GM23338 (cell line): ENCODE measurements at regions not wholly inside any gene's neighbourhood (a gene's known extent, or its start where the extent isn't known, plus 50 kb on each side); places are given as distances from the start of the nearest gene placed in this dataset.

Experiments used
- ATAC-seq: fragments of 200-7000 bp; cut with Tn5 transposase; 3 replicates; pipeline ENCODE4 v1.9.1; 2020
- DNase-seq: peaks from one replicate; pipeline ENCODE4 v3.0.0-alpha.2; 2015; ENCODE audit warnings: low spot score
- H2AFZ ChIP-seq: fragments of 200-600 bp; sonication (generic); 2 replicates; pipeline ENCODE4 v1.8.0; 2016; ENCODE audit warnings: antibody characterized with exemption, mild to moderate bottlenecking, moderate library complexity
- H3F3A ChIP-seq: fragments of 200-600 bp; sonication (generic); replicated peaks from 2 replicates; pipeline ENCODE4 v1.8.0; 2017; ENCODE audit warnings: antibody characterized with exemption, mixed run types, low read depth
- H3K27ac ChIP-seq: fragments of 200-600 bp; sonication (generic); 2 replicates; pipeline ENCODE4 v1.6.1; 2016; ENCODE audit warnings: low read depth
- H3K27me3 ChIP-seq: fragments of 200-600 bp; sonication (generic); 2 replicates; pipeline ENCODE4 v1.8.0; 2016; ENCODE audit warnings: mild to moderate bottlenecking, mixed run types, moderate library complexity; ENCODE audit not compliant: insufficient read depth
- H3K36me3 ChIP-seq: fragments of 200-600 bp; sonication (generic); 2 replicates; pipeline ENCODE4 v1.8.0; 2016; ENCODE audit warnings: mild to moderate bottlenecking; ENCODE audit not compliant: insufficient read depth
- H3K4me1 ChIP-seq: fragments of 200-600 bp; sonication (generic); 2 replicates; pipeline ENCODE4 v1.8.0; 2016; ENCODE audit warnings: mild to moderate bottlenecking, moderate library complexity; ENCODE audit not compliant: insufficient read depth
- H3K4me2 ChIP-seq: fragments of 200-600 bp; sonication (generic); 2 replicates; pipeline ENCODE4 v1.7.1; 2017; ENCODE audit warnings: mixed run types
- H3K4me3 ChIP-seq: fragments of 200-600 bp; sonication (generic); 2 replicates; pipeline ENCODE4 v1.6.1; 2016; ENCODE audit warnings: mixed run types
- H3K79me2 ChIP-seq: fragments of 200-600 bp; sonication (generic); replicated peaks from 2 replicates; pipeline ENCODE4 v1.8.0; 2017; ENCODE audit warnings: mild to moderate bottlenecking; ENCODE audit not compliant: insufficient read depth
- H3K9me2 ChIP-seq: fragments of 200-600 bp; sonication (generic); 2 replicates; pipeline ENCODE4 v1.8.0; 2017; ENCODE audit not compliant: insufficient read depth
- H4K20me1 ChIP-seq: fragments of 200-600 bp; sonication (generic); replicated peaks from 2 replicates; pipeline ENCODE4 v1.8.0; 2017; ENCODE audit warnings: mild to moderate bottlenecking; ENCODE audit not compliant: insufficient read depth
- H3K27ac Mint-ChIP-seq: 2 replicates; pipeline ENCODE4 v1.8.0; 2020; ENCODE audit warnings: inconsistent platforms, mild to moderate bottlenecking, moderate library complexity, mixed read lengths
- H3K27me3 Mint-ChIP-seq: 3 replicates; pipeline ENCODE4 v1.8.0; 2022; ENCODE audit warnings: low read depth, mild to moderate bottlenecking, moderate library complexity, mixed read lengths, inconsistent platforms; ENCODE audit not compliant: insufficient read depth, poor library complexity
- H3K36me3 Mint-ChIP-seq: 3 replicates; pipeline ENCODE4 v1.8.0; 2021; ENCODE audit warnings: low read depth, mild to moderate bottlenecking, inconsistent platforms, moderate library complexity, mixed read lengths
- H3K4me1 Mint-ChIP-seq: 3 replicates; pipeline ENCODE4 v1.8.0; 2020; ENCODE audit warnings: mild to moderate bottlenecking, inconsistent platforms, mixed read lengths
- H3K4me3 Mint-ChIP-seq: 3 replicates; pipeline ENCODE4 v1.8.0; 2021; ENCODE audit warnings: moderate library complexity, mild to moderate bottlenecking, inconsistent platforms, mixed read lengths
- H3K9me3 Mint-ChIP-seq: 3 replicates; pipeline ENCODE4 v1.8.0; 2020; ENCODE audit warnings: moderate library complexity, mild to moderate bottlenecking, inconsistent platforms, mixed read lengths
- EZH2 ChIP-seq: fragments of 200-600 bp; sonication (generic); IDR thresholded peaks from one replicate; pipeline ENCODE4 v1.8.0; 2017; ENCODE audit warnings: antibody characterized with exemption, mild to moderate bottlenecking, low read depth; ENCODE audit not compliant: unreplicated experiment
- EZH2phosphoT487 ChIP-seq: fragments of 200-600 bp; sonication (generic); IDR thresholded peaks from one replicate; pipeline ENCODE4 v1.8.1; 2018; ENCODE audit warnings: antibody characterized with exemption; ENCODE audit not compliant: unreplicated experiment
- NANOG ChIP-seq: IDR thresholded peaks from 2 replicates; pipeline ENCODE4 v1.6.1; 2016; ENCODE audit warnings: antibody characterized with exemption, borderline replicate concordance
- POLR2AphosphoS5 ChIP-seq: IDR thresholded peaks from 2 replicates; pipeline ENCODE4 v1.6.1; 2016; ENCODE audit warnings: antibody characterized with exemption, low read depth
- REST ChIP-seq: IDR thresholded peaks from one replicate; pipeline ENCODE4 v1.6.1; 2018; ENCODE audit warnings: antibody characterized with exemption; ENCODE audit not compliant: unreplicated experiment
- STAT1 ChIP-seq: IDR thresholded peaks from one replicate; pipeline ENCODE4 v1.6.1; 2016; ENCODE audit warnings: antibody characterized with exemption; ENCODE audit not compliant: unreplicated experiment
- TF ChIP-seq, protein P1 (sequence below), 2 experiments: fragments of 200-600 bp in 1 of 2; sonication (generic) in 1 of 2; conservative IDR thresholded peaks; 2 replicates each; pipeline versions ENCODE4 v1.5.1 to v1.6.1; 2016 to 2017; ENCODE audit warnings: antibody characterized with exemption in 2 of 2, low read depth in 2 of 2, mild to moderate bottlenecking in 2 of 2, moderate library complexity in 1 of 2

- DNase-seq = no peak
- Histone ChIP-seq H3K27ac (no peak overlapping the region), H3K27me3 (no peaks in the 10 kb centered on the region), H3K4me1 (no peaks in the 10 kb centered on the region), H3K4me3 (no peak overlapping the region), H3F3A (no peaks in the 10 kb centered on the region), H2AFZ (no peak overlapping the region), H4K20me1 (no peaks in the 10 kb centered on the region), H3K79me2 (no peaks in the 10 kb centered on the region), H3K9me2 (no peaks in the 10 kb centered on the region), H3K36me3 (no peaks in the 10 kb centered on the region), H3K4me2 (no peak overlapping the region)
- no peaks in the 10 kb centered on the region for H3K36me3 Mint-ChIP-seq
- H3K27me3 Mint-ChIP-seq = no peaks in the 10 kb centered on the region
- no peaks in the 10 kb centered on the region for H3K9me3 Mint-ChIP-seq
- no peak for ATAC-seq
- no peak overlapping the region for H3K27ac Mint-ChIP-seq
- no peak overlapping the region for H3K4me3 Mint-ChIP-seq
- H3K4me1 Mint-ChIP-seq = no peaks in the 10 kb centered on the region
- TF ChIP-seq REST (no peak), EZH2 (no peak), POLR2AphosphoS5 (no peak)
Measured at GRCh38 chr1:198845851-198846250, 207.0 kb downstream of the PTPRC start.

GRCh38 chr1:198846556-198846955 is 207.7 kb downstream of the PTPRC start:
- DNase-seq (no peak), ATAC-seq (no peak)
- Histone ChIP-seq H3K79me2 (no peaks in the 10 kb centered on the region), H3K4me3 (no peak overlapping the region), H3K4me2 (no peak overlapping the region), H2AFZ (no peak overlapping the region), H3K9me2 (no peaks in the 10 kb centered on the region), H3K27me3 (no peaks in the 10 kb centered on the region), H3K36me3 (no peaks in the 10 kb centered on the region), H3K4me1 (no peaks in the 10 kb centered on the region), H3F3A (no peaks in the 10 kb centered on the region), H4K20me1 (no peaks in the 10 kb centered on the region), H3K27ac (no peak overlapping the region)
- Mint-ChIP-seq H3K4me3 (no peak overlapping the region), H3K27me3 (no peaks in the 10 kb centered on the region), H3K4me1 (no peaks in the 10 kb centered on the region), H3K36me3 (no peaks in the 10 kb centered on the region), H3K9me3 (no peaks in the 10 kb centered on the region), H3K27ac (no peak overlapping the region)
- TF ChIP-seq EZH2phosphoT487 (no peak), STAT1 (no peak), REST (no peak), NANOG (no peak)
- TF ChIP-seq, protein P1, sequence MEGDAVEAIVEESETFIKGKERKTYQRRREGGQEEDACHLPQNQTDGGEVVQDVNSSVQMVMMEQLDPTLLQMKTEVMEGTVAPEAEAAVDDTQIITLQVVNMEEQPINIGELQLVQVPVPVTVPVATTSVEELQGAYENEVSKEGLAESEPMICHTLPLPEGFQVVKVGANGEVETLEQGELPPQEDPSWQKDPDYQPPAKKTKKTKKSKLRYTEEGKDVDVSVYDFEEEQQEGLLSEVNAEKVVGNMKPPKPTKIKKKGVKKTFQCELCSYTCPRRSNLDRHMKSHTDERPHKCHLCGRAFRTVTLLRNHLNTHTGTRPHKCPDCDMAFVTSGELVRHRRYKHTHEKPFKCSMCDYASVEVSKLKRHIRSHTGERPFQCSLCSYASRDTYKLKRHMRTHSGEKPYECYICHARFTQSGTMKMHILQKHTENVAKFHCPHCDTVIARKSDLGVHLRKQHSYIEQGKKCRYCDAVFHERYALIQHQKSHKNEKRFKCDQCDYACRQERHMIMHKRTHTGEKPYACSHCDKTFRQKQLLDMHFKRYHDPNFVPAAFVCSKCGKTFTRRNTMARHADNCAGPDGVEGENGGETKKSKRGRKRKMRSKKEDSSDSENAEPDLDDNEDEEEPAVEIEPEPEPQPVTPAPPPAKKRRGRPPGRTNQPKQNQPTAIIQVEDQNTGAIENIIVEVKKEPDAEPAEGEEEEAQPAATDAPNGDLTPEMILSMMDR (conservative IDR thresholded peaks at IDR 0.05; ENCODE audit: low read depth in 2 of 2) = no peak
